Fibroblast of the aortic adventitia (primary cell): ENCODE measurements at regions not wholly inside any gene's neighbourhood (a gene's known extent, or its start where the extent isn't known, plus 50 kb on each side); places are given as distances from the start of the nearest gene placed in this dataset.

ENCODE experiments used
- DNase-seq: peaks from one replicate; pipeline ENCODE4 v3.0.0-alpha.2; 2010; ENCODE audit warnings: low read depth
- H3K4me3 ChIP-seq: 2 replicates; pipeline ENCODE4 v1.5.1; 2011; ENCODE audit warnings: low read depth, mild to moderate bottlenecking, control low read depth, low read length, moderate library complexity
- CTCF ChIP-seq: IDR thresholded peaks from 2 replicates; pipeline ENCODE4 v1.5.1; 2011; ENCODE audit warnings: mild to moderate bottlenecking, low read length, control low read depth, inconsistent platforms; ENCODE audit not compliant: insufficient read depth

GRCh38 chr2:76311728-76312127 is 601.0 kb upstream of the GCFC2 start:
- no peak for TF ChIP-seq CTCF
- no peak overlapping the region for H3K4me3 ChIP-seq
- DNase-seq = no peak

GRCh38 chr2:76310894-76311633 is 600.3 kb upstream of the GCFC2 start:
- DNase-seq = no peak
- H3K4me3 ChIP-seq = no peak overlapping the region
- TF ChIP-seq CTCF = no peak

- no peak for TF ChIP-seq CTCF
- no peak overlapping the region for H3K4me3 ChIP-seq
- DNase-seq = no peak
These were observed 596.8 kb upstream of the GCFC2 start for GRCh38 chr2:76307495-76307894.

- no peak for TF ChIP-seq CTCF
- no peak overlapping the region for H3K4me3 ChIP-seq
- DNase-seq = no peak
These were observed 587.3 kb upstream of the GCFC2 start for GRCh38 chr2:76298041-76298440.

- no peak for TF ChIP-seq CTCF
- no peak overlapping the region for H3K4me3 ChIP-seq
- no peak for DNase-seq
These were observed 585.7 kb upstream of the GCFC2 start for GRCh38 chr2:76296438-76296837.

- no peak for DNase-seq
- TF ChIP-seq CTCF = no peak
- H3K4me3 ChIP-seq = no peak overlapping the region
These were observed 585.0 kb upstream of the GCFC2 start for GRCh38 chr2:76295762-76296161.

- H3K4me3 ChIP-seq = no peak overlapping the region
- no peak for TF ChIP-seq CTCF
- DNase-seq = no peak
These were observed 577.9 kb upstream of the GCFC2 start for GRCh38 chr2:76288598-76288997.
